ENCODE measurements at regions not wholly inside any gene's neighbourhood (a gene's known extent, or its start where the extent isn't known, plus 50 kb on each side); places are given as distances from the start of the nearest gene placed in this dataset.

DNA sequence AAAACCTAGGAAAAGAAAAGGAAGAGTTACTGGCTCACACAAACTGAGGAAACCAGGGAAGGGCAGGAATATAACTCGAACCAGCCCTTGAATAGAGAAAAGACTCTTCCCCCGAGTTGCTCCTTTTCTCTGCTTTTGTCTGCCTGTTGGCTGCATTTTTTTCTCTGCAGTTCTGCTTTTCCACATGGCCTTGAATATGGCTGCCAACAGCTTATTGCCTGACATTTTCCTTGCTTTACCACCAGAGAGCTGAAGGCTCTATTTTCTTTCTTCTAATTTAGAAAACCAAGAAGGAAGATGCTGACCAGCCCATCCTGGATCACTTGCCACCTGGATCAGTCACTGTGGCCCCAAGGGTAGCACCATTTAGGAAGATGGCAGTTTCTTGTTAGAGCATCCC is 164.8 kb upstream of the MAN1A1 start:
- TF ChIP-seq, protein P1, sequence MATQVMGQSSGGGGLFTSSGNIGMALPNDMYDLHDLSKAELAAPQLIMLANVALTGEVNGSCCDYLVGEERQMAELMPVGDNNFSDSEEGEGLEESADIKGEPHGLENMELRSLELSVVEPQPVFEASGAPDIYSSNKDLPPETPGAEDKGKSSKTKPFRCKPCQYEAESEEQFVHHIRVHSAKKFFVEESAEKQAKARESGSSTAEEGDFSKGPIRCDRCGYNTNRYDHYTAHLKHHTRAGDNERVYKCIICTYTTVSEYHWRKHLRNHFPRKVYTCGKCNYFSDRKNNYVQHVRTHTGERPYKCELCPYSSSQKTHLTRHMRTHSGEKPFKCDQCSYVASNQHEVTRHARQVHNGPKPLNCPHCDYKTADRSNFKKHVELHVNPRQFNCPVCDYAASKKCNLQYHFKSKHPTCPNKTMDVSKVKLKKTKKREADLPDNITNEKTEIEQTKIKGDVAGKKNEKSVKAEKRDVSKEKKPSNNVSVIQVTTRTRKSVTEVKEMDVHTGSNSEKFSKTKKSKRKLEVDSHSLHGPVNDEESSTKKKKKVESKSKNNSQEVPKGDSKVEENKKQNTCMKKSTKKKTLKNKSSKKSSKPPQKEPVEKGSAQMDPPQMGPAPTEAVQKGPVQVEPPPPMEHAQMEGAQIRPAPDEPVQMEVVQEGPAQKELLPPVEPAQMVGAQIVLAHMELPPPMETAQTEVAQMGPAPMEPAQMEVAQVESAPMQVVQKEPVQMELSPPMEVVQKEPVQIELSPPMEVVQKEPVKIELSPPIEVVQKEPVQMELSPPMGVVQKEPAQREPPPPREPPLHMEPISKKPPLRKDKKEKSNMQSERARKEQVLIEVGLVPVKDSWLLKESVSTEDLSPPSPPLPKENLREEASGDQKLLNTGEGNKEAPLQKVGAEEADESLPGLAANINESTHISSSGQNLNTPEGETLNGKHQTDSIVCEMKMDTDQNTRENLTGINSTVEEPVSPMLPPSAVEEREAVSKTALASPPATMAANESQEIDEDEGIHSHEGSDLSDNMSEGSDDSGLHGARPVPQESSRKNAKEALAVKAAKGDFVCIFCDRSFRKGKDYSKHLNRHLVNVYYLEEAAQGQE (IDR thresholded peaks at IDR 0.05; ENCODE audit: borderline replicate concordance): no peak
- TF ChIP-seq, protein P2, sequence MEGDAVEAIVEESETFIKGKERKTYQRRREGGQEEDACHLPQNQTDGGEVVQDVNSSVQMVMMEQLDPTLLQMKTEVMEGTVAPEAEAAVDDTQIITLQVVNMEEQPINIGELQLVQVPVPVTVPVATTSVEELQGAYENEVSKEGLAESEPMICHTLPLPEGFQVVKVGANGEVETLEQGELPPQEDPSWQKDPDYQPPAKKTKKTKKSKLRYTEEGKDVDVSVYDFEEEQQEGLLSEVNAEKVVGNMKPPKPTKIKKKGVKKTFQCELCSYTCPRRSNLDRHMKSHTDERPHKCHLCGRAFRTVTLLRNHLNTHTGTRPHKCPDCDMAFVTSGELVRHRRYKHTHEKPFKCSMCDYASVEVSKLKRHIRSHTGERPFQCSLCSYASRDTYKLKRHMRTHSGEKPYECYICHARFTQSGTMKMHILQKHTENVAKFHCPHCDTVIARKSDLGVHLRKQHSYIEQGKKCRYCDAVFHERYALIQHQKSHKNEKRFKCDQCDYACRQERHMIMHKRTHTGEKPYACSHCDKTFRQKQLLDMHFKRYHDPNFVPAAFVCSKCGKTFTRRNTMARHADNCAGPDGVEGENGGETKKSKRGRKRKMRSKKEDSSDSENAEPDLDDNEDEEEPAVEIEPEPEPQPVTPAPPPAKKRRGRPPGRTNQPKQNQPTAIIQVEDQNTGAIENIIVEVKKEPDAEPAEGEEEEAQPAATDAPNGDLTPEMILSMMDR (IDR thresholded peaks at IDR 0.05; ENCODE audit: poor library complexity, severe bottlenecking): no peak
- TF ChIP-seq POLR2AphosphoS5 (IDR thresholded peaks at IDR 0.05) (no peak), EZH2 (IDR thresholded peaks at IDR 0.05; ENCODE audit: borderline replicate concordance, insufficient read depth, low read length, poor library complexity, severe bottlenecking) (no peak)

Data from neural cell (in vitro differentiated cells).